HEK293T (cell line): ENCODE measurements at regions not wholly inside any gene's neighbourhood (a gene's known extent, or its start where the extent isn't known, plus 50 kb on each side); places are given as distances from the start of the nearest gene placed in this dataset.

ENCODE experiments used
- ARNT ChIP-seq: fragments of 450-650 bp; IDR thresholded peaks from 2 replicates; pipeline ENCODE4 v1.6.1; 2017; ENCODE audit warnings: mild to moderate bottlenecking
- BHLHE40 ChIP-seq: fragments of 450-650 bp; IDR thresholded peaks from 2 replicates; pipeline ENCODE4 v1.6.1; 2016; ENCODE audit warnings: mild to moderate bottlenecking, moderate library complexity, borderline replicate concordance
- CTBP1 ChIP-seq: fragments of 450-650 bp; IDR thresholded peaks from 2 replicates; pipeline ENCODE4 v1.6.1; 2016; ENCODE audit warnings: borderline replicate concordance
- ELF4 ChIP-seq: fragments of 450-650 bp; IDR thresholded peaks from 2 replicates; pipeline ENCODE4 v1.6.1; 2017; ENCODE audit warnings: antibody characterized with exemption
- FOXK2 ChIP-seq: fragments of 450-650 bp; IDR thresholded peaks from 2 replicates; pipeline ENCODE4 v1.6.1; 2016; ENCODE audit warnings: mild to moderate bottlenecking
- FOXM1 ChIP-seq: fragments of 450-650 bp; IDR thresholded peaks from 2 replicates; pipeline ENCODE4 v1.6.1; 2017; ENCODE audit warnings: mild to moderate bottlenecking, borderline replicate concordance
- HDGF ChIP-seq: fragments of 450-650 bp; IDR thresholded peaks from 2 replicates; pipeline ENCODE4 v1.6.1; 2017; ENCODE audit warnings: antibody characterized with exemption, borderline replicate concordance
- L3MBTL2 ChIP-seq: fragments of 450-650 bp; conservative IDR thresholded peaks from 2 replicates; pipeline ENCODE4 v1.6.1; 2016; ENCODE audit warnings: mild to moderate bottlenecking
- LEF1 ChIP-seq: fragments of 450-650 bp; IDR thresholded peaks from 2 replicates; pipeline ENCODE4 v1.6.1; 2017; ENCODE audit warnings: mild to moderate bottlenecking, borderline replicate concordance
- SP1 ChIP-seq: fragments of 450-650 bp; IDR thresholded peaks from 2 replicates; pipeline ENCODE4 v1.6.1; 2017
- SUZ12 ChIP-seq: fragments of 450-650 bp; IDR thresholded peaks from 2 replicates; pipeline ENCODE4 v1.6.1; 2016; ENCODE audit warnings: mild to moderate bottlenecking
- TARDBP ChIP-seq: fragments of 450-650 bp; IDR thresholded peaks from 2 replicates; pipeline ENCODE4 v1.6.1; 2016

DNA sequence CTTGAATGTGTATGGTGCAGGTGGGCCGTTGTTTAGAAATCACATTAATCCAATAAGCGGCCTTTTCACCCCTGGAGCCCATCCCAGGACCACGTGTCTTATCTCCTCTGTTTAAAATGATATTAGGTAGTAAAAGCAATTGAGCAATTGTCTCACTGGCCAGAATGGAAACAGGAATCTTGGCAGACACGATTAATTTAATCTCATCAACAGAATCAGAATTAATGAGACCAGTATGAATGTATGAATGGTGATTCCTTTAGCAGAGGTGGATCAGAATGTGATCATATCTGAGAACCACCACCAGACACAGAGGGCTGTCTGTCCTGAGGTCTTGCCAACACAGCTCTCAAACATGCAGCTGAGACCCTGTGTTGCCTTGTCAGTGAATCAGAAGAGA lies 1591.4 kb downstream of the REEP3 start:
- TF ChIP-seq ARNT = no peak
- no peak for TF ChIP-seq TARDBP
- TF ChIP-seq ELF4 = no peak
- TF ChIP-seq HDGF = no peak
- no peak for TF ChIP-seq SP1
- no peak for TF ChIP-seq SUZ12
- no peak for TF ChIP-seq FOXM1
- no peak for TF ChIP-seq LEF1
- TF ChIP-seq FOXK2 = no peak
- TF ChIP-seq L3MBTL2 = no peak
- TF ChIP-seq BHLHE40 = no peak
- no peak for TF ChIP-seq CTBP1
